PFSK-1 (cell line): ENCODE measurements at regions not wholly inside any gene's neighbourhood (a gene's known extent, or its start where the extent isn't known, plus 50 kb on each side); places are given as distances from the start of the nearest gene placed in this dataset.

Experiments used
- FOXP2 ChIP-seq: optimal IDR thresholded peaks from 2 replicates; pipeline ENCODE3; 2011; ENCODE audit warnings: borderline replicate concordance, control low read depth, inconsistent platforms; ENCODE audit not compliant: insufficient read depth; ENCODE audit errors: extremely low read length, extremely low read depth
- POLR2AphosphoS5 ChIP-seq: IDR thresholded peaks from 2 replicates; pipeline ENCODE4 v1.6.1; 2012; ENCODE audit warnings: low read depth, mild to moderate bottlenecking, control low read depth, low read length, moderate library complexity
- REST ChIP-seq, 2 experiments: IDR thresholded peaks; 2 replicates each; pipeline versions ENCODE4 v1.6.1 to v1.8.0; 2011 to 2012; ENCODE audit warnings: low read depth in 2 of 2, low read length in 2 of 2, control low read depth in 1 of 2, inconsistent platforms in 1 of 2, mild to moderate bottlenecking in 1 of 2, moderate library complexity in 1 of 2; ENCODE audit not compliant: insufficient read depth in 1 of 2
- SIN3A ChIP-seq: IDR thresholded peaks from 2 replicates; pipeline ENCODE4 v1.6.1; 2012; ENCODE audit warnings: mild to moderate bottlenecking, low read length, moderate library complexity, borderline replicate concordance; ENCODE audit not compliant: insufficient read depth
- TAF1 ChIP-seq: IDR thresholded peaks from 2 replicates; pipeline ENCODE4 v1.6.1; 2012; ENCODE audit warnings: low read length, control low read depth, borderline replicate concordance; ENCODE audit not compliant: insufficient read depth

- TF ChIP-seq SIN3A (no peak), REST (IDR thresholded peaks at IDR 0.05; ENCODE audit: insufficient read depth in 1 of 2, low read depth in 2 of 2, low read length in 2 of 2) (no peak), TAF1 (no peak), FOXP2 (no peak), POLR2AphosphoS5 (no peak)
Measured at GRCh38 chr4:124210746-124211145, 501.8 kb downstream of the ANKRD50 start.

- TF ChIP-seq REST (IDR thresholded peaks at IDR 0.05; ENCODE audit: insufficient read depth in 1 of 2, low read depth in 2 of 2, low read length in 2 of 2) (no peak), TAF1 (no peak), POLR2AphosphoS5 (no peak), SIN3A (no peak), FOXP2 (no peak)
Measured at GRCh38 chr4:124212815-124213630, 499.5 kb downstream of the ANKRD50 start.

- no peak for TF ChIP-seq TAF1
- no peak for TF ChIP-seq REST (IDR thresholded peaks at IDR 0.05; ENCODE audit: insufficient read depth in 1 of 2, low read depth in 2 of 2, low read length in 2 of 2)
- TF ChIP-seq POLR2AphosphoS5, result no peak
- no peak for TF ChIP-seq FOXP2
- TF ChIP-seq SIN3A, result no peak
Measured at GRCh38 chr4:124219389-124219788, 493.1 kb downstream of the ANKRD50 start.

GRCh38 chr4:124224256-124224655, 488.3 kb downstream of the ANKRD50 start:
- TF ChIP-seq POLR2AphosphoS5, result no peak
- TF ChIP-seq REST (IDR thresholded peaks at IDR 0.05; ENCODE audit: insufficient read depth in 1 of 2, low read depth in 2 of 2, low read length in 2 of 2), result no peak
- no peak for TF ChIP-seq SIN3A
